Heart right ventricle (tissue), 16 donors: ENCODE measurements at regions not wholly inside any gene's neighbourhood (a gene's known extent, or its start where the extent isn't known, plus 50 kb on each side); places are given as distances from the start of the nearest gene placed in this dataset.

ENCODE experiments used
- ATAC-seq, 8 donors: fragments of 200-7000 bp; cut with Tn5 transposase; one replicate each; pipeline ENCODE4 v1.9.1; 2020; ENCODE audit warnings: mild to moderate bottlenecking in 8 of 8, moderate library complexity in 8 of 8, moderate number of reproducible peaks in 1 of 8
- DNase-seq, 2 donors: peaks; one replicate each; pipeline ENCODE4 v3.0.0-alpha.2; 2020
- H3K27ac ChIP-seq, 10 donors: fragments of 200-600 bp; sonication (generic) in 2 of 10; one replicate each; pipeline versions ENCODE4 v1.5.0 to v1.8.0; 2020 to 2022; ENCODE audit warnings: mild to moderate bottlenecking in 3 of 10
- H3K27me3 ChIP-seq, 7 donors: fragments of 200-600 bp; one replicate each; pipeline ENCODE4 v1.8.0; 2021 to 2022; ENCODE audit warnings: mild to moderate bottlenecking in 2 of 7
- H3K36me3 ChIP-seq, 9 donors: fragments of 200-600 bp; sonication (generic) in 1 of 9; one replicate each; pipeline versions ENCODE4 v1.5.0 to v1.8.0; 2020 to 2022; ENCODE audit warnings: mild to moderate bottlenecking in 2 of 9
- H3K4me1 ChIP-seq, 9 donors: fragments of 200-600 bp; sonication (generic) in 1 of 9; one replicate each; pipeline versions ENCODE4 v1.5.0 to v1.8.0; 2020 to 2022; ENCODE audit warnings: mild to moderate bottlenecking in 4 of 9
- H3K4me3 ChIP-seq, 10 donors: fragments of 200-600 bp; sonication (generic) in 2 of 10; one replicate each; pipeline versions ENCODE4 v1.5.0 to v1.8.0; 2020 to 2022; ENCODE audit warnings: mild to moderate bottlenecking in 7 of 10, moderate library complexity in 2 of 10
- H3K9me3 ChIP-seq, 11 donors: fragments of 200-600 bp in 10 of 11; sonication (generic) in 2 of 11; one replicate each; pipeline versions ENCODE4 v1.5.0 to v1.8.0; 2013 to 2022; ENCODE audit warnings: mild to moderate bottlenecking in 2 of 11, control low read depth in 1 of 11, moderate library complexity in 1 of 11
- WGBS, 2 donors: extraction: QIAGEN DNeasy Blood & Tissue Kit; methylation state at CpG; one replicate each; pipeline ENCODE4 v1.1.7; 2013; ENCODE audit warnings: inconsistent platforms in 1 of 2; 5-methylcytosine and 5-hydroxymethylcytosine counted together
- intact Hi-C, 10 donors: fragments of 100-400 bp; cut with DNase I; formaldehyde crosslinking; loops; one replicate each; pipeline versions ENCODE4 v1.11.1 to v1.14.2; 2022
- TF ChIP-seq, protein P1 (sequence below), 9 donors: fragments of 200-600 bp; sonication (generic) in 2 of 9; IDR thresholded peaks; one replicate each; pipeline versions ENCODE4 v1.5.0 to v1.8.0; 2021 to 2022; ENCODE audit warnings: antibody characterized with exemption in 9 of 9, mild to moderate bottlenecking in 5 of 9, moderate library complexity in 1 of 9
- donor health status: Arrhythmogenic right ventricular cardiomyopathy.
- donor health status: ischemic (EF 13 %, LVEDD 7.1; RV severe dilation, severe dysfunction).
- donor health status: healthy with polysubstance abuse.
- donor health status: DM: no; HTN: yes; CAD: no.
- donor health status: DM: no; HTN: no; CAD: no.
- donor health status: ischemic (EF 25% LVEDD 6.9; RV normal size, moderate dysfunction).
- donor health status: ischemic (EF 25% LVEDD 5.7; RV mildly dilated, moderate dysfunction).
- donor health status: healthy.
- donor health status: DM: yes; HTN: yes; CAD: no.
- donor health status: Ischemic cardiomyopathy.
- donor health status: ischemic (EF 35%, LVEDD 5.7; RV mildly dilated, moderate dysfunction).
- donor health status: nonischemic (EF 11% LVEDD 7.7; RV severe dilation, severe dysfunction).
- donor health status: DM: yes; HTN: yes; CAD: no.
- donor health status: PGD.
- donor health status: ischemic (EF 29% LVEDD 5.4; RV normal size, mild dysfunction).
- donor health status: nonischemic (EF 23%, LVEDD 6.1; RV moderate dilation, normal function).

DNA sequence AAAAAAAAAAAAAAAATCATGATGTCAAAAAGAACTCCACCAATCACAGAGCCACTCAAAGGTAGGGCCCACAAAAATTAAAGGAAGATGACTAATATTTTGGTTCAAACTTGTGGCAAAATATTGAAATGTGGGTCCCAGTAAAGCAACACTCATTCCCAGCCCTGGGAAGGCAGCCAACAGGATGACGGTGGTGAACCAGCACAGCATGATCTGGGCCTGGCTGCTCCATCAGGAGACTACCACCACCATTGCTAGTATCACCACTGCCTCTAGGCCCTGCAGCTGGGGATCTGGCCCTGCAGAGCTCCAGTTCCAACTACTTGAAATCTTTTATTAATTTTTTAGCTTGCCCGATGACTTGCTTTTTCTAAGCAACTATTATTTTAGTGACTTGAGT, 206.8 kb upstream of the ITGA1 start:
- TF ChIP-seq, protein P1, sequence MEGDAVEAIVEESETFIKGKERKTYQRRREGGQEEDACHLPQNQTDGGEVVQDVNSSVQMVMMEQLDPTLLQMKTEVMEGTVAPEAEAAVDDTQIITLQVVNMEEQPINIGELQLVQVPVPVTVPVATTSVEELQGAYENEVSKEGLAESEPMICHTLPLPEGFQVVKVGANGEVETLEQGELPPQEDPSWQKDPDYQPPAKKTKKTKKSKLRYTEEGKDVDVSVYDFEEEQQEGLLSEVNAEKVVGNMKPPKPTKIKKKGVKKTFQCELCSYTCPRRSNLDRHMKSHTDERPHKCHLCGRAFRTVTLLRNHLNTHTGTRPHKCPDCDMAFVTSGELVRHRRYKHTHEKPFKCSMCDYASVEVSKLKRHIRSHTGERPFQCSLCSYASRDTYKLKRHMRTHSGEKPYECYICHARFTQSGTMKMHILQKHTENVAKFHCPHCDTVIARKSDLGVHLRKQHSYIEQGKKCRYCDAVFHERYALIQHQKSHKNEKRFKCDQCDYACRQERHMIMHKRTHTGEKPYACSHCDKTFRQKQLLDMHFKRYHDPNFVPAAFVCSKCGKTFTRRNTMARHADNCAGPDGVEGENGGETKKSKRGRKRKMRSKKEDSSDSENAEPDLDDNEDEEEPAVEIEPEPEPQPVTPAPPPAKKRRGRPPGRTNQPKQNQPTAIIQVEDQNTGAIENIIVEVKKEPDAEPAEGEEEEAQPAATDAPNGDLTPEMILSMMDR (IDR thresholded peaks at IDR 0.05): no peak
- no peaks in the 10 kb centered on the region for H3K36me3 ChIP-seq
- DNase-seq (peak in 1 of 2 donors; percentile 13), ATAC-seq (no peak)
- peaks cover 0 to 13% (median 0%) of the 10 kb centered on the region in 7 donors for H3K27me3 ChIP-seq
- H3K9me3 ChIP-seq: no peaks in the 10 kb centered on the region
- H3K4me3 ChIP-seq: no peak overlapping the region
- intact Hi-C loops: no loop called here
- WGBS, 2 donors: 67 to 73% methylated on average over 2 of the region's 2 CpGs
- no peaks in the 10 kb centered on the region for H3K4me1 ChIP-seq
- H3K27ac ChIP-seq: no peak overlapping the region

DNA sequence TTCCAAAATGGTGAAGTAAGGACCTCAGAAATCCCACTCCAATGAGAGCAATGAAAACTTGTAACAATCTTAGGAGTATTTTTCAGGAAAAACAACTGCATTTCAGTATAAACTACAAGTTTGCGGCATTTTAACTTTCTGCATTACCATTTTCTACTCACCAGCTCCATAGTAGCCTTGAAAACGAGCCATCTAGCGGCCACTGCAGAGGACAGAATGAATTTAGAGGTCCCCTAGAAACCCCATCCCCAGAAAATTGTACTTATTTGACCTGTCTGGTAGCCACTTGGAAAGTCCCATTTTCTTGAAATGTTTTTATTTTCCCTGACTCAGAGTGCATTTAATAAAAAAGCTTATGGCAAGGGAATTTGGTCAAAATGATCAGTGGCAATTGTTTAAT, 205.4 kb upstream of the ITGA1 start:
- TF ChIP-seq, protein P1 (IDR thresholded peaks at IDR 0.05): no peak
- ATAC-seq (no peak), DNase-seq (no peak)
- Histone ChIP-seq H3K4me1 (no peaks in the 10 kb centered on the region), H3K27me3 (peaks cover 0 to 13% (median 0%) of the 10 kb centered on the region in 7 donors), H3K27ac (no peak overlapping the region), H3K9me3 (no peaks in the 10 kb centered on the region), H3K36me3 (no peaks in the 10 kb centered on the region), H3K4me3 (no peak overlapping the region)
- WGBS, 2 donors: 69 to 76% methylated on average over 3 of the region's 3 CpGs
- intact Hi-C loops: no loop called here

DNA sequence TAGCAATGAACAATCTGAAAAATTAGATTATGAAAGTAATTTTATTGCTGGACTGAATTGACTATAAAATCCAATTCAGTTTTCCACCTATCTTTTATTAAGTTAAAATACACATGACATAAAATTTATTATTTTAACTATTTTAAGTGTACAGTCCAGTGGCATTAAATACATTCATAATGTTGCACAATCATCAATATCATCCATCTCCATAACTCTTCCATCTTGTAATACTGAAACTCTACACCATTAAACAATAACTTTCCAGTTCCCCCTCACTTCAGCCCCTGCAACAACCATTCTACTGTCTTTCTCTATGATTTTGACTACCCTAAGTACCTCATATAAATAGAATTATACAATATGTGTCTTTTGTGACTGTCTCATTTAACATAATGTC, 200.6 kb upstream of the ITGA1 start:
- intact Hi-C loops: no loop called here
- Histone ChIP-seq H3K36me3 (no peaks in the 10 kb centered on the region), H3K4me3 (no peak overlapping the region), H3K9me3 (no peaks in the 10 kb centered on the region), H3K27me3 (no peaks in the 10 kb centered on the region), H3K27ac (no peak overlapping the region), H3K4me1 (no peaks in the 10 kb centered on the region)
- TF ChIP-seq, protein P1 (IDR thresholded peaks at IDR 0.05): no peak
- no peak for DNase-seq
- no peak for ATAC-seq

DNA sequence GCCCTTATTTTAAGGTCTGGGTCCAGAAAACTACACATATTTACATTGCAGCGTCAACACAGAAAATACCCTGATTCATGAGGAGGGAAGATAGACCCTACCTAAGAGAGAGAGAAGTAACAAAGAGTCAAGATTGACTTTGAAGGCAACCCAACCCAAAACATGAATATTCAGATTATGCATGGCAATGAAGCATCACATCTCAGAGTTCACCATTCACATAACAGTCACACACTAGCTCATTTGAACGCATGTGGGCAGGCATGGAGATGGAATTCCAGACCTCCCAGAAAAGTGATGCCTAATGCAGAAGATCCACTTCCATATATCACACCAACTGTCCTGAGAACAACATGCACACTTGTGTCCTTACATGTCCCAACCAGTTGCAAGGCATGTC, 190.1 kb upstream of the ITGA1 start:
- Histone ChIP-seq H3K4me1 (no peaks in the 10 kb centered on the region), H3K36me3 (no peaks in the 10 kb centered on the region), H3K27me3 (no peaks in the 10 kb centered on the region), H3K27ac (no peak overlapping the region), H3K4me3 (no peak overlapping the region), H3K9me3 (peaks cover 0 to 3% (median 0%) of the 10 kb centered on the region in 11 donors)
- intact Hi-C loops: no loop called here
- TF ChIP-seq, protein P1 (IDR thresholded peaks at IDR 0.05): no peak
- DNase-seq: no peak
- 94% methylated on average over 2 of the region's 2 CpGs for WGBS, 2 donors
- ATAC-seq: no peak

DNA sequence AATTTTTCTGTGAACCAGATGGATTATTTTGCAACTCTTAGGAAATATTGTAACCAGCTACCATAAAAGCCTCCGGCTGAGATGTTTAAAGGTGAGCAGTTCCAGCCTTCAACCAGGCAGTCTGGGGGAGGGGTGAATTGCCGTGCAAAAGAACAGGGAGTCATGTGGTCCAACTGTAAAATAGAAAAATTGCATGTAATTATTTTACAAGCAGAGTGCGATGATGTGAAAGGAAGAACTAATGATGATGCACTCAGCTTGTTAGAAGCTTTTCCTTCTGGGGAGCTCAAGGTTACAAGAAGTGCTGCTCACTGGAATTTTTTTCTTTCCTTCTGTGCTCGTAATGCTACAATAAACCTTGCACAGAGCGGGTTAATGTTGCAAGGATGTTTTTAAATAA, 188.7 kb upstream of the ITGA1 start:
- WGBS, 2 donors: 69 to 73% methylated on average over 5 of the region's 5 CpGs

More for the DNA sequence above, 188.7 kb upstream of the ITGA1 start:
- DNase-seq (no peak), ATAC-seq (no peak)
- TF ChIP-seq, protein P1 (IDR thresholded peaks at IDR 0.05): no peak
- Histone ChIP-seq H3K9me3 (no peaks in the 10 kb centered on the region), H3K4me1 (no peaks in the 10 kb centered on the region), H3K4me3 (no peak overlapping the region), H3K36me3 (no peaks in the 10 kb centered on the region), H3K27ac (no peak overlapping the region), H3K27me3 (no peaks in the 10 kb centered on the region)
- intact Hi-C loops: no loop called here
